ENCODE measurements at regions not wholly inside any gene's neighbourhood (a gene's known extent, or its start where the extent isn't known, plus 50 kb on each side); places are given as distances from the start of the nearest gene placed in this dataset.

DNA sequence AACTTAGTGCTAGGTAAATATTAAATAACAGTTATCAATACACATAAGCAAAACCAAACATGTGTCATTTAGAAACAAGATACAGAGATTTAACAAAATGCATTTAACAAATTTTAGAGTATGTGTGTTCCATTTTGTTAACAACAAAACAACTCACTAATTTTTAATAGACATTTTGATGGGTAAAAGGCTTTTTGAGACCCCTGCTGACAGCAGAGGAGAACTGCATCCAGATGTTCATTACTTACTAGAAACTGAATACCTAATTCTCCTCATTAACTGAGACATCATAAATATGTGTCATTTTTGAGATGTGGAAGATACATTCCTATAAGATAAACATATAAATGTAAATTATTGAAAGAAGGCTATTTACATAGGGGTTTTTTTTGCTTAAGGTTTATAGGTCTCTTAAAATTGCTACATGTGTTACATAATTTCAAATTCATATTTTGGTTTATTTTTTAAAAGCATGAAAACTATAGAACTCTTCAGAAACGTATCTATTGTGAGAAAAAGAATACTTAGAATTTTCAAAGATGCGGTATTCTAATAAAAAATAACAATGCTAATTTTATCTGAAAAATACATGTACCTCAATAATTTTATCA lies 1009.8 kb downstream of the TUSC7 start:
- DNase-seq (ENCODE audit: low read depth) = peak; percentile 47

DNA sequence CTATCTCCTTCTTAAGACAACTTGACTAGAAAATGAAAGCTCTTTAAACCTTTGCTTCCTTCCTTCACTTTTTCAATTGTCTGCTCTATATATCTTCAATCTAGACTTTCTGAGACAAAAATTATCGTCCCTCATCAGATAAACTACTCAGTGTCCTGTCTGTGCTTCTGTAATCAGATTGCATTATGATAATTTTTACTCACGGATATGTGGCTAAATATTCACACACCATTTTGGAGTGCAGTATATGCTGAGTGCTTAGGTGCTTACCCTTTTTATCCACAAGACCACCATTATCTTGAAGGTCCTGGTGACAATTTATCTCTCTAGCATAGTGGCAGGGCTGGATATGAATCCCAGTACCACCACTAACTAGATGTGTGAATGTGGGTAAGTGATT lies 1012.3 kb downstream of the TUSC7 start:
- no peak for DNase-seq (ENCODE audit: low read depth)

DNA sequence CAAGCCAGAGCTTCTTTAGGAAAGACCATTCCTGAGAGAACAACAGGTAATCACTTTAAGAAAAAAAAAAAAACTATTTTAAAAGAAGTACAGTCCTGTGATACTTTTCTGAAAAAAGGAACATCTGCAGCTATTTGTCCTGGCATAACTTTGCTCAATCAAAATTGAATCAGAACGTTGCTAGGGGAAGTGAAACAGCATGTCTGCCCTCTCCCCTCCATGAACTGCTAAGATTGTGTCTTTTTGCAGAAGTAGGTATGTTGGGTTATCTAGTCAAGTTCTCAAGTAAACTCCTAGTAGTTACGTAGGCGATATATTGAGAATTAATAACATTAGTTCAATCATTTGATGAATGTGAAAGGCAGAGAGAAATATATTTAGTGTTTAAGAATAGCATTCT lies 1013.3 kb downstream of the TUSC7 start:
- DNase-seq (ENCODE audit: low read depth) = no peak

DNA sequence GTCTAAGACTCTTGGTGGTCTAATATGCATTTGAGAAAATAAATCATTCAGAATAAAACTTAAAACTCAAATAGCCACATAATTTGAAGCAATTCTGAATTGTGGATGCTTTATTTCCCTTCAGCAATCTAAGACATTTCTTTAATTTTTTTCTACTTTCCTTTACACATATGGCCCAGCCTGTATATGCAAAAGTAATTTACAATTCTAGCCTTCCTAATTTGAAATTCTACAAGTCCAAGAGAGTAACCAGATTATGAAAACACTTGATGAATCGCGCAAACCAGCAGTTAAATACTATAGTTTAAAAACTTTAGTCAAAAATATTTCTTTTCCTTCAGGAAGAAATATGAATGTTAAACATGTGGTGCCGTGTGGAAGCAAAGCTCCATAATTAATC lies 1014.2 kb downstream of the TUSC7 start:
- no peak for DNase-seq (ENCODE audit: low read depth)

DNA sequence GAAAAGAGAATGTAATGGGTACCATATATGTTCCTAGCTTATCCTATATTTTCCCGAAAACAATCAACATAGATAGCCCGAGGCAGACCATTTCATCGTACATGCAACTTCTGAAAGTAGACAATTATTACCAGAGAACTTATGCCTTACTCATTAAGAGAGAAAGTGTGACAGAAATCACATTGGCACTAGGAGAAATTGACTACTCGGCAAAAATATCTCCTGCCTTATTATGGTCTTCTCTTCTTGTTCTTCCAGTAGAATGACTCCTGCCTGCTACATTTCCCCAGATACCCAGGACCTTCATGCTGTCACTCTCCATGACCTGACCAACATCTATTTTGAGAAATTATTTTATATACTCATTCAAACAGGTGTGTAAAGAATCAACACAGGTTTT lies 1015.7 kb downstream of the TUSC7 start:
- DNase-seq (ENCODE audit: low read depth) = no peak

DNA sequence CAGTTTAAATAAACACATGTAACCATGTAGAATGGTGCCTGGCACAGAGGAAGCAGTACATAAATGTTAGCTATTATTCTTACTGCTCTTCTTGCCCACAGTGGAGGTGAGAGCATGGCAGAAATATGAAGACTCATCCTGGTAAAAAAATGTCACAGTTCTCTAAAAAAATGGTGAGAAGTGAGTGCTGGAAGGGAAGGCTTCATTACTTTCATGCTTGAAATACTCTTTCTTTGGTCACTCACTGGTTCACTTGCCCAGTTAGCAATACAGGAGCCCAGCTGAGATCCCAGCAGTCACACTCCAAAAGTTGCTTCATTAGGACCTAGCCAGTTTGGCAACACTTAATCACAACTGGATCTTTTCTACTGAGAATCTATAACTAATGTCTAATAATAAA lies 1017.2 kb downstream of the TUSC7 start:
- peak; percentile 44 for DNase-seq (ENCODE audit: low read depth)

DNA sequence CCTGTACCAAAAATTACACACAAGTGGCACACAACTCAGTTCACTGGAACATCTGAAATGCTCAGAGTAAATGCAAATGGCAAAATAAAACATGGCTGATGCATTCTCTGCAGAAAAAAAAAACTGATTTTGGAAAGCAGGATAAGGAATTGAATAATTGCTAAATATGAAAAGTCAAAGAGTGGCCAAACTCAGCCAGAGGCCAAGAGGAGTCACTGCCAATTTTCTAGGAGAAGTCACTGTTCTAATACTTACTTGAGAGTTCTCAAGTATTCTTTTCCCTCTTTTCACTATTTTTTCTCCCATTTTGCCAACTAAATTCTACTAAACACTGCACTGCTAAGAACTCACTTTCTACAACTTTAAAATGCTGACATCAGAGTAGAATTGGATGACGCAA lies 1018.6 kb downstream of the TUSC7 start:
- DNase-seq (ENCODE audit: low read depth) = no peak

DNA sequence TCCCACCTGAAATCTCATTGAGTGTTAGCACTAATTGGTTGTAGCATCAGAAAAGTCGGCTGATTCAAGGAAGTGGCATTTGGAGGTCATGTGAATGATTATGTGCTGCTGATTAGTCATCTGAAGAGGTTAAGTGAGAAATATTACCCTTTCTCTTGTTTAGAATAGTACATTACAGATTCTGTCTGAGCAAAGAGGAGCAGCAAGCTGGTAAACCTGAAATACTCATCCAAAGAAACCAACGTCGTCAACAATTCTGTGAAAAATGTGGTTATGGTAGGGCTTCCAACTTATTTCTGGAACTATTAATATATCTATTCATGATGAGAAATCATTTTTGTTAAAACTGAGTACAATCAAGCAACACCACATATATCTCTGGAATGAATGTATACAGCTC lies 1024.9 kb downstream of the TUSC7 start:
- DNase-seq (ENCODE audit: low read depth) = peak; percentile 78

DNA sequence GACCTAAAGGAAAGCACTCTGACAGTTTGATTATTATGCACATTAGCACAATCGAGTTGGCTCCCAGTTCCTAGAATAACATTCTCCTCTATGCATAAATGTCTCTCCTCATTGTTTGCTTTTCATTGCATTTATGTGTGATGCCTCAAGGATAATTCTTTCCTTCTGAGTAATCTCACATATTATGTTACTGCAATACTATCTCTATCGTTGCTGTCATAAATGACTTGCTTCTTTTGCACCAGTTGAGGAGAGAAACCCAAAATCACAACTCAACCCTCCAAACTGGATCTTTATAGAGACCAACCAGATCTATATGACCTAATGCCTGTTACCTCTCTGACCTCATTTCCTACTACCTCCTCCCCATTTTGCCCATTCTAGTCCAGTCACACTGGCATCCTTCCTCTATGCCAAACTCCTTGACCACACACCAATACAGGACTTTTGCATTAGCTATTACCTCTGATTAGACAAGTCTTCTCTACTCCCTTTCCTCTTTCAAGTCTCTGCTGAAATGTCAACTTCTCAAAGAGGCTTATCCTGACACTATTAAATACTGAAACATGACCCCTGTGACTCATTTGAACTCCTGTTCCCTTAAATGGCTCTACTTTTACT lies 1026.0 kb downstream of the TUSC7 start:
- DNase-seq (ENCODE audit: low read depth) = peak; percentile 91

DNA sequence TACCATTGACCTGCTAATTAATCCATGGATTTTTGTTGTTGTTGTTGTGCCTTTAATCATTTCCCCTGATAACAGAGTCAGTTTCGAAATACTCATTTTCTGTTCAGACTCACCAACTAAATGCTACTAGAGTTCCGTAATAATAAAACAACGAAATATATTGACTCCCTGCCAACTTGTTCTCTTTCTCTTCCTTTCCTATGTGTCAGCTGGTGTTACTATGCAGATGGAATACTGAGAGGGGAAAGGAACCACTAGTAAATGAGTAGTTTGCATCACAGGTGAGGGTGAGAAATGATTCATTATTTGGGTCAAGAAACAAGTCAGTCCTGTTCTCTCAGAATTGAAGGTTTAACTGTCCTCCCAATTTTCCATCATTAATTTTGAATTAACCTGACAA lies 1027.3 kb downstream of the TUSC7 start:
- no peak for DNase-seq (ENCODE audit: low read depth)

DNA sequence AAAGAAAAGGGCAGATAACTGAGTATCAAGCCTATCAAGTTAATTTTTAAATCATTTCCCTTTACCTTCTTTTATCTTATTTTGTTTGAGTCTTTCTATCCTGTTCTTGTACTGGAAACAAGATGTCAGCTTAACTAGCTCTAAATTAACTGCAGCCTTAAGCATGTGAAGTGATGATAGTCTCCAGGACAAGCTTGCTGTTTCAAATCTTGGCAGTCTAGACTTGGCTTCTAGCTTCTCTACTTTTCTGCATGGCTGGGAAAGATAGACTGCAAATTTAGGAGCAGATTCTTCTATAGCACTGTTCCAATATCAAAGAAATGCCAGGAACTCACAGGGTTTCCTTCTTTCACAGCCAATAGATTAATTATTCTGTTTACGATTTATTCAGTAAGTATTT lies 1034.4 kb downstream of the TUSC7 start:
- DNase-seq (ENCODE audit: low read depth) = no peak

DNA sequence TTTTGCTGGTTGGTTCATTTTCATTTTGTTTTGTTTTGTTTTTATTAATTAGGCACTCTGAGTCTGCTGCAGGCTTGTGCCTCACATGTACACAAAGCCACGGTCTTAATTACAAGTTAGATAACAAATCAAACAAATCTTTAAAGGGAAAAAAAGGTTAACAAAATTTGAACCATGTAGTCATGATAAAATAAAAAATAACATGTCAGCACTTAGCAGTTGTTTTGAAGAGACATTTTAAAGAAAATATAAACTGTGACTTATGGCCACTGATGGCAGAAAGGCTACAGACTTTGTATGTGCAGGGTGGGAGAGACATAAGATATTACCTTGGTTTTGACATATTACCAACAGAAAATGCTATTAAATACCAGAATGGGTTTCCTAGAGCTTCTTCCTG lies 1035.4 kb downstream of the TUSC7 start:
- no peak for DNase-seq (ENCODE audit: low read depth)

DNA sequence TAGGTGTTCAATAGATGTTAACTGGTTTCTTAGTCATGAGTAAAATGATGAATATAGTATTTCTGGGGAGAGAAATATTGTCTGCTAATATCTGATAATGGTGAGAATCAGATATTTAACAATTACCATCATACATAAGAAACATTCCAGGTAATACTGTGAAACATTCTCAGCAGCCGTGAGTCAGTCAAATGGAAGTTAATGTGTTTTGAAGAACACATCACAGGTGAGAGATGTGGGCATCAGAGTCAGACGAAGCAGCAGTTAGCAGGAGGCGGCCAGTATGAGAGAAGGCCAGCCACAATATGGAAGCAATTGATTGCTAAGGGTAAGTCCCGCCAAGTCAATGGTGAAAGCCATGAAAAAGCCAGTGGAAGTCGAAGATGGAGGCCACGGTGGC lies 1035.9 kb downstream of the TUSC7 start:
- no peak for DNase-seq (ENCODE audit: low read depth)

DNA sequence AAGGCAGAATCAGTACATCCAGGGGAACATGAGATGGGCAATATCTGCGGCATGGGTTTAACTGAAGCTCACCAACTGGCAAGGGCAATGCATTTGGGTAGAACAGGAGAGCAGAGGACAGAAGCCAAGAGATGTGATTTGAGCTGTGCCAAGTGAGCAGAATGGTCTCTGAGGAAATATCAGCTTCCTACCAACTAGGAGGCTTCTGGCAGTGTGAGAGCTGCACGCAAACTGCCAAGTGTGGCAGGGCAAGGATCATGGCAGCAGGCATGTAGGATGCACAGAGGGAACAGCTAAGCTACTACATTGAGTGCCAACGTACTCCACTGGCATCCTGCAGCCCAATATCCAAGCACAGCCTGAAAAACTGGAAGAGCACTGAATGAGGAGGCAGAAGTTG lies 1036.5 kb downstream of the TUSC7 start:
- DNase-seq (ENCODE audit: low read depth) = no peak

DNA sequence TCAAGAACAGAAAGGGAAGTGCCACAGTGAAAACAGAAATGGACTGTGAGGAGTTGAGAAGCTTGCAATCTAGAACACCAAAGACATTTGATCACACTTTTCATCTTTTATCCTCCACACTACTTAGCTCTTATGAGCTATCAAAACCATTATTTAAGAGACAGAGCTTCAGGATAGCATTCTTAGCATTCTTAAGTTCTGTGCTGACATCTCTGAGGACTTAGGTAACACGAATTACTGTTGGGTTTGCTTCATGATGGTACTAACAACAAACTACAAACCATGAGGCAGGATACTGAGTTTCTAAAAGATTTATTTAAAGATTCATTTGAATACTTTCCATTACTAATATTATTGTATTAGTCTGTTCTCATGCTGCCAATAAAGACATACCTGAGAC lies 1038.6 kb downstream of the TUSC7 start:
- DNase-seq (ENCODE audit: low read depth) = peak; percentile 24

DNA sequence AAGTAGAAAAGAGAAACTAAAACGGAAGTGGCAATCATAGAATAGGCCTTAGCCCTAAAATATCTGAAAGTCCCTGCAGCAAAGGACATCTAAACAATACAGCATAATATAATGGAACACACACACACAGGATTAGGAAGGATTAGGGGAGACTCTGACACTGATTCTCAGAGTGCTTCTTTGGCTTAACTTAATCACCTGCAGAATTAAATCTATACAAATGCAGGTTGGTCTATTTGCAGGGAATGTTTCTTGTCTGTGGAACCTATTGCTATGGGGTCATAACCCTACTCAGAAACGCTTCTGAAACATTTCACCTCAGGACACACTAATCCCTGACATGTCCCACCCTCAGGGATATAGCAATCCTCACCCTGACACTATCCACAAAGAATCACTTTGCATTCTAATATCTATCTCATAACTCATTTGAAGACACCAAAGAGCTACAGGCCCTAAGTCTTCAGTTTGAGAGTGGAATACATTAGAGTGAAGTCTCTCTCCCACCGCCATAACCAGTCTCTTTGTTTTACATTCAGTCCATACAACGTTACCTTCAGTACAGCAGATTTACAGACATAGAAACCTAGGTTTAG lies 1041.2 kb downstream of the TUSC7 start:
- no peak for DNase-seq (ENCODE audit: low read depth)

DNA sequence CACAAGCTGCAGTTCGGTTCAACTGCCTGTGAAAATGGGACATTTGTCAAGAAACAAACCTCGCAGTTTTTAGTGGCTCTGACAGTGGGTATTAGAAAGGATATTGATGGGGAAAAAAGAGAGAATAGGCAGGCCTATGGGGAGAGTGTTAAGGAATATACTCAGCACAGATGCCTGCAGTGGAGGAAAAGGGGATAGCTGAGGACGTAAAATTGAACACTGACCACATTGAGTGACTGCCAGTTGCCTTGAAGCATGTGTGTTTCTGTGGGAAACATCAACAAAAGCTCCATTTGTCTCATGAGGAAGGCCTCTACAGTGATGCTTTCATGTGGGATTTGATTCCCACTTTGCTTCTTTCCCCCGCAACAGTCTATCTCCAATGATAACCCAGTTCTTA lies 1042.1 kb downstream of the TUSC7 start:
- DNase-seq (ENCODE audit: low read depth) = no peak

DNA sequence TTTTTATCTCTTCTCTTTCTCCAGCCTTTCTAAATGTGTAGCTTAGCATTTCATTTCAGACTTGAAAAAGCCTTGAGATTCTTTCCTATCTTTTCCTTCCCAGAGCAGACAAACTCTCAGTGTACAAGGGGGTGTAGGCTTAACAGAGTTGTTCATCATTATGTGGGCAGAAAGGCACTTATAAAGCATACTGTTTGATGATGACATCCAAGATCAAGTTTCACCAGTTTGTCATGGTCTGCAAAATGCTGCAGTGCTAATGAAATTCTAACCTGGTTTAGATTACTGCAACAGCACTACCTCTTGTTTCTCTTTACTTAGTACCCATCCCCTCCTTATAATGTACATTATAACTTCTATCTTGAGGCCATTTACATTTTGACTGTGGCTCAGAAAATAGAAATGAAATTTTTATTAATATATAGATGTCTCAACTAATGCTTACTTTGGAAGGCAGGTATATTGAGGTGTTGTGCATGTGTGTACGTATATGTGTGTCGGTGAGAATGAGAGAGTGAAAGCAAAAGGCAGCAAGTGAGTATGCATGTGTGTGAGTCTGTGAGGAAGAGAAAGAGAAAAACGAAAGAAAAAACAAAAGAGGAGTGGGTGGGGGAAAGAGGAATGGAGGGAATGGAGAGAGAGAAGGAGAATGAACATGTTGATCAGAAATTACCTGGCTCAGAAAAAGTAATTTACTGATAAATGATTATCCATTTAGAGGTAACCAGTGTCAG lies 1043.6 kb downstream of the TUSC7 start:
- DNase-seq (ENCODE audit: low read depth) = peak; percentile 54

DNA sequence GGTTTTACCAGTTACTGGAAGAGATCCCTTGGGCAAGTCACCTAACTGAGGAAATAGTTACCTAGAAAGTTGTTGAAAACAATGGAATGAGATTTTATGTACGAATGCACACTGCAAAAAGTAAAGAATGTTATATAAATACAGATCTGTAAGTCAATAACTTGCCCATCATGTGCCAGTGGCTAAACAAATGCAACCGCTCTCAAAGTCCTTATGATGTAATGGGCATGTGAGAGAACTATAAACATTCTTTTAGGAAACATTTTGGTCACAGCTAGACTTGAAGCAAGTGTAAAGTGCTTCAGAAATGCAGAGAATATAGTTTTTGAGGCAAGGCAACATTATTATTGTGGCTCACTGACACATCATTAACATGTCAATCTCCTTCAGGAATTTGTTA lies 1044.5 kb downstream of the TUSC7 start:
- DNase-seq (ENCODE audit: low read depth) = no peak

DNA sequence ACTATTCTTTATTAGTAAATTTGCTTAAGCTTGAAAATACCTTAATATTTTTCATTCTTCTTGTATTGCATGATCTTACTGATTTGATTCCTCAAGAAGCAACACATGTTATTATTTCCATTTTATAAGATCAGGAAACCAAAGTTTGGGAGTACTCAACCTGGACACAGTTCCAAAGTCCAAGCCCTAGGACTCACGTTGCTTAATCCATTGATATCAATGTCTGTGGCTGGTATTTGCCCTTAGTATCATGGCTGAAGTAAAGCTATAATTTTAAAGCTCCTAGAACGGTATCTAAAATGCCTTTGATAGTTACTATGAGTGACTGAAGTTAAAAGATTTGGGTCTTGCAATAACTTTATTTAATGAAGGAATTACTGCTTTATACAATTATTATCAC lies 1045.3 kb downstream of the TUSC7 start:
- DNase-seq (ENCODE audit: low read depth) = no peak

DNA sequence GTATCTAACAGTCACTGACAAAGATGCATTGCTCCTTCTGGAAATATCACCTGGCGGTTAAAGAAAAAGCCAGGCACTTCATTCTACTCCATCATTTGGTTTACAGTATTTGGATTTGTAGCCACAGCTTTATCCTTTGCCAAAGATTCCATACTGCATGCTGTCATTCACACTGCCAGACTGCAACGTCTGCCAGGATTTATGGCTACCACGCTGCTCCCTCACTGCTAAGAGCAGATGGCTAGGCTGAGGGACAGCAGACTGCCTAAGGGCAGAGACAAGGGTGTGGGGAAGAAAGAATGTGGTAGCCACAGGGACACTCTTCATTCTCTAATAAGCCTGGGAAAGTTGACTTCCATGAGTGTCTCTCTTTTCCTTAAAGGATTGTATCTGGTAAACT lies 1047.0 kb downstream of the TUSC7 start:
- DNase-seq (ENCODE audit: low read depth) = peak; percentile 55

DNA sequence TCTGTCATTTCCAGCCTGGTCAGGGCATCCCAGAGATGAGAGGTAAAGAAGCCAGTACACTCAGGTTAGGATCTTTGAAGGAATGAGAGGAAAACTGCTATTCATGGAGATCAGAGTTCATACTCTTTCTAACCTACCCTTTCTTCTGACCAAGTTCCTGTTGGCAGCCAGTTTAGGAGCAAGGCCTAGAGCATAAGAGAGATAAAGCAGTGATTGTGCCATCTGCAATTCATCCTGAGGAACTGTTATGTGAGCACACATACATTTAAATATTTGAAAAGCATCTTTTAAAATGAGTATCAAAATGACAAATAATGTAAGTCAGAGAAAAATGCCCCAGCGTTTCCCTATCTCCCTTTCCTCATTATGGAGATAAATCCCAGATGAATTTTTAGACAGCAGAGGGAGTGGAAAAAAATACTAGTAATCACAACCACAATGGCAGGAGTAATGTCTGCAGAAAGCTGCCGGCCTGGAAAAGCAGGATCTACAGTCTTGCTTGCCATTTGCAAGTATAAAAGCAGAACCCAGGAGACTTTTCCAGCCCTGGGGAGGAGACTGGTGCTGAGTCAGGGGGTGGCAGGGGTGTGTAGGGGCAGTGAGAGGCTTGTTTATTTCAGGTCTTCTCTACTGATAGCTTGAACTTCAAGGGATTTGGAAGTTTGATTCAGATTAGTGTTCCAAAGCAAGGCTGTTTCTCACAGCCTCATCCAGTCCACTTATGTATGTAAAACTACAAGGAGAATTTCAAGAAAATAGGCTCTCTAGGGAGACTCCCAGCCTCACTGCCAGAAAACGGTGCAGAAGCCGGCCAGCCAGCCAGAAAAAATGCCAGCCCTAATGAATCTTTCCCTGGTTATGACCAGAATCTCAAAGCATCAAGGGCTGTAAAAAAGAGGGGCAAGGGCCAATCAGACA lies 1052.4 kb downstream of the TUSC7 start:
- no peak for DNase-seq (ENCODE audit: low read depth)
